DND-41 (cell line): ENCODE measurements at regions not wholly inside any gene's neighbourhood (a gene's known extent, or its start where the extent isn't known, plus 50 kb on each side); places are given as distances from the start of the nearest gene placed in this dataset.

Experiments used
- ATAC-seq: fragments of 200-7000 bp; cut with Tn5 transposase; 3 replicates; pipeline ENCODE4 v1.9.1; 2021; ENCODE audit warnings: low read depth; ENCODE audit not compliant: insufficient read depth
- DNase-seq: peaks from one replicate; pipeline ENCODE4 v3.0.0-alpha.2; 2020
- H2AFZ ChIP-seq: 2 replicates; pipeline ENCODE4 v1.6.0; 2012; ENCODE audit warnings: low read depth, low read length
- H3K27ac ChIP-seq: 2 replicates; pipeline ENCODE4 v1.5.1; 2012; ENCODE audit warnings: low read length, inconsistent platforms
- H3K27me3 ChIP-seq: fragments of 200-600 bp; sonication (generic); 2 replicates; pipeline ENCODE4 v1.6.0; 2012; ENCODE audit warnings: low read length, mild to moderate bottlenecking, inconsistent platforms; ENCODE audit not compliant: insufficient read depth, poor library complexity
- H3K36me3 ChIP-seq: 2 replicates; pipeline ENCODE4 v1.5.1; 2012; ENCODE audit warnings: low read length, inconsistent platforms; ENCODE audit not compliant: insufficient read depth
- H3K4me1 ChIP-seq: 2 replicates; pipeline ENCODE4 v1.5.1; 2012; ENCODE audit warnings: mild to moderate bottlenecking, low read length; ENCODE audit not compliant: insufficient read depth
- H3K4me2 ChIP-seq: 2 replicates; pipeline ENCODE4 v1.6.0; 2012; ENCODE audit warnings: mild to moderate bottlenecking, moderate library complexity, low read length, inconsistent platforms; ENCODE audit not compliant: insufficient read depth
- H3K4me3 ChIP-seq, 2 experiments: fragments of 200-600 bp in 1 of 2; shearing (Covaris generic) in 1 of 2; 2 replicates each; pipeline ENCODE4 v1.5.1; 2012 to 2016; ENCODE audit warnings: inconsistent platforms in 2 of 2, low read length in 2 of 2, mild to moderate bottlenecking in 2 of 2, low read depth in 1 of 2, moderate library complexity in 1 of 2
- H3K79me2 ChIP-seq: 2 replicates; pipeline ENCODE4 v1.6.0; 2012; ENCODE audit warnings: low read length, inconsistent platforms; ENCODE audit not compliant: insufficient read depth
- H3K9ac ChIP-seq: 2 replicates; pipeline ENCODE4 v1.6.0; 2012; ENCODE audit warnings: low read depth, mild to moderate bottlenecking, inconsistent platforms, low read length, moderate library complexity
- H3K9me3 ChIP-seq: 2 replicates; pipeline ENCODE4 v1.5.1; 2012; ENCODE audit warnings: low read length, moderate library complexity, mild to moderate bottlenecking, inconsistent platforms; ENCODE audit not compliant: insufficient read depth, severe bottlenecking
- H4K20me1 ChIP-seq: 2 replicates; pipeline ENCODE4 v1.6.0; 2012; ENCODE audit warnings: low read length; ENCODE audit not compliant: insufficient read depth
- EZH2 ChIP-seq: IDR thresholded peaks from 3 replicates; pipeline ENCODE4 v1.6.1; 2012; ENCODE audit warnings: borderline replicate concordance, low read depth, mild to moderate bottlenecking, moderate library complexity, low read length, inconsistent platforms; ENCODE audit not compliant: severe bottlenecking
- TF ChIP-seq, protein P1 (sequence below): IDR thresholded peaks from 2 replicates; pipeline ENCODE4 v1.5.1; 2012; ENCODE audit warnings: borderline replicate concordance, low read length, moderate library complexity, mild to moderate bottlenecking; ENCODE audit not compliant: poor library complexity, severe bottlenecking; ENCODE audit errors: extremely low read depth

DNA sequence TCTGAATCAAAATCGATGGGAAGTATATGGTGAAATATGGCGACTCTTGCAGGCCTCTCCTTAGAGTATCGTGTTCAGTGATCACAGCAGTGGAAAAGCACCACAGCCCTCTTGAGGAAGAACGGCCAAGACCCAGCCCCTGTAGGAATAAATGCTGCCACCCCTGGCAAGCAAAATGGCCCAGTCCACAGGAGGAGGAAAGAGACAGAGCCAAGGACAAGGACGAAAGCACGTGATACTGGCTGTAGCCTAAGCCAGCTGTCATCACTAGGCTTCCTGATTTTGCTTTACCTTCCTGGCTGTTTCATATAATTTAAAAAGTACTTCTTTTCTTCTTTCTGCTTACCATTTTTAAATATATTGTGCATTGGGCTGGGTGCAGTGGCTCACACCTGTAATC is 395.0 kb upstream of the SHH start:
- H3K4me3 ChIP-seq: no peak overlapping the region
- peaks cover 2% of the 10 kb centered on the region for H3K27me3 ChIP-seq
- no peaks in the 10 kb centered on the region for H3K79me2 ChIP-seq
- no peak overlapping the region for H3K4me2 ChIP-seq
- no peaks in the 10 kb centered on the region for H3K9me3 ChIP-seq
- no peak overlapping the region for H3K9ac ChIP-seq
- no peaks in the 10 kb centered on the region for H3K4me1 ChIP-seq
- no peaks in the 10 kb centered on the region for H4K20me1 ChIP-seq
- H3K36me3 ChIP-seq: no peaks in the 10 kb centered on the region
- no peak for ATAC-seq
- no peak for DNase-seq
- TF ChIP-seq EZH2: no peak
- TF ChIP-seq, protein P1, sequence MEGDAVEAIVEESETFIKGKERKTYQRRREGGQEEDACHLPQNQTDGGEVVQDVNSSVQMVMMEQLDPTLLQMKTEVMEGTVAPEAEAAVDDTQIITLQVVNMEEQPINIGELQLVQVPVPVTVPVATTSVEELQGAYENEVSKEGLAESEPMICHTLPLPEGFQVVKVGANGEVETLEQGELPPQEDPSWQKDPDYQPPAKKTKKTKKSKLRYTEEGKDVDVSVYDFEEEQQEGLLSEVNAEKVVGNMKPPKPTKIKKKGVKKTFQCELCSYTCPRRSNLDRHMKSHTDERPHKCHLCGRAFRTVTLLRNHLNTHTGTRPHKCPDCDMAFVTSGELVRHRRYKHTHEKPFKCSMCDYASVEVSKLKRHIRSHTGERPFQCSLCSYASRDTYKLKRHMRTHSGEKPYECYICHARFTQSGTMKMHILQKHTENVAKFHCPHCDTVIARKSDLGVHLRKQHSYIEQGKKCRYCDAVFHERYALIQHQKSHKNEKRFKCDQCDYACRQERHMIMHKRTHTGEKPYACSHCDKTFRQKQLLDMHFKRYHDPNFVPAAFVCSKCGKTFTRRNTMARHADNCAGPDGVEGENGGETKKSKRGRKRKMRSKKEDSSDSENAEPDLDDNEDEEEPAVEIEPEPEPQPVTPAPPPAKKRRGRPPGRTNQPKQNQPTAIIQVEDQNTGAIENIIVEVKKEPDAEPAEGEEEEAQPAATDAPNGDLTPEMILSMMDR: no peak
- no peak overlapping the region for H2AFZ ChIP-seq
- H3K27ac ChIP-seq: no peak overlapping the region

DNA sequence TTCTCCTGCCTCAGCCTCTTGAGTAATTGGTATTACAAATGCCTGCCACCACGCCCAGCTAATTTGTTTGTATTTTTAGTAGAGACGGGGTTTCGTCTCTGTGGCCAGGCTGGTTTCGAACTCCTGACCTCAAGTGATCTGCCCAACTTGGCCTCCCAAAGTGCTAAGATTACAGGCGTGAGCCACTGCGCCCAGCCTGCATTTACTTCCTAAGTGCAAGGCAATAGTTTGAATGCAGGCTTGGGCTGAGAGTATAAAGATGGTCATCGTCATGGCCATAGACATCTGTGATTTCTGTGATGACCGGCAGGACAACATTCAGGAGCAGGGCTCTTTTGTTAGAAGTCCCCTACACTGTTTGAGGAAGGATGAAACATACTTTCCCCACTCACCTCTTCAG is 393.9 kb upstream of the SHH start:
- TF ChIP-seq EZH2: no peak
- TF ChIP-seq, protein P1: no peak
- no peak overlapping the region for H3K4me2 ChIP-seq
- no peak overlapping the region for H3K27ac ChIP-seq
- no peak overlapping the region for H3K9ac ChIP-seq
- no peak overlapping the region for H3K4me3 ChIP-seq
- H4K20me1 ChIP-seq: no peaks in the 10 kb centered on the region
- H2AFZ ChIP-seq: no peak overlapping the region
- no peaks in the 10 kb centered on the region for H3K4me1 ChIP-seq
- peaks cover 2% of the 10 kb centered on the region for H3K27me3 ChIP-seq
- DNase-seq (no peak), ATAC-seq (no peak)
- no peaks in the 10 kb centered on the region for H3K9me3 ChIP-seq
- no peaks in the 10 kb centered on the region for H3K36me3 ChIP-seq
- no peaks in the 10 kb centered on the region for H3K79me2 ChIP-seq

DNA sequence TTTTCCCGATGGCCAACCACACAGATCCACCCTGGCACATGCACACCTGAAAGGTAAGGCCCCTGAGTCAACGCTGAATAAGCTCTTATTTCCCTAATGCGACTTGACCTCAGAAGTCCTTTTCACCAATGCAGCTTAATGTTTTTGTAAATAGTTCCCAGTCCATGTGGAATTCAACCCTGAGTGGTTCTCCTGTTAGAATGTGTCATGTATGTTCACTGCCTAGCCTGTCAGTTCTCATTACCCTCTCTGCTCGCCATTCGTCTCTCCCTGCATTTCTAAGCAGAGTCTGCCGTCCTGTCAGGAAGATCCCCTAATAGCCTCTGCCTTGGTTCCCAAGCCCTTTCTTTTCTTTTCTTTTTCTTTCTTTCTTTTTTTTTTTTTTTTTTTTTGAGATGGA is 392.6 kb upstream of the SHH start:
- no peaks in the 10 kb centered on the region for H3K36me3 ChIP-seq
- no peak overlapping the region for H3K4me2 ChIP-seq
- H3K9ac ChIP-seq: no peak overlapping the region
- H3K9me3 ChIP-seq: no peaks in the 10 kb centered on the region
- TF ChIP-seq, protein P1: no peak
- no peak for TF ChIP-seq EZH2
- H2AFZ ChIP-seq: no peak overlapping the region
- no peak overlapping the region for H3K27ac ChIP-seq
- H3K27me3 ChIP-seq: peaks cover 2% of the 10 kb centered on the region
- H3K79me2 ChIP-seq: no peaks in the 10 kb centered on the region
- no peaks in the 10 kb centered on the region for H3K4me1 ChIP-seq
- DNase-seq: no peak
- no peaks in the 10 kb centered on the region for H4K20me1 ChIP-seq
- H3K4me3 ChIP-seq: no peak overlapping the region
- no peak for ATAC-seq

DNA sequence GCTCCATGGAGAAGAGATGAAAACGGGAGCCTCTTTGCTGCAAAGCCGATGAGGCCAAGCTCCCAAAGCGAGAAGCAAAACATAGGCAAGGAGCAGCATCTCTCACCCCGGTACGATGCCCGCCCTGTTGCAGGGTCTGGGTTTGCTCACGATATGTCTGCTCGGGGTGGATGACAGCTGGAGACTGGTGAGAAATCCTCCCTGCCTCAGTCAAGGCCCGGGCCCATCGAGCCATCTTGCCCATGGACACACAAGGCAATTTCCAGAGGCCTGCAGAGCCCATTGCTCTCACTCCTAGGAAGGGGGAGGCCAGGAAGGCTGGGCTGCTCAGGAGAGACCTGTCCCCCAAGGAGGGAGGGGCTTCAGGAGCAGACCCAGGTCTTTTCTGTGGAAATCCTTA is 391.7 kb upstream of the SHH start:
- Histone ChIP-seq H3K27me3 (peaks cover 4% of the 10 kb centered on the region), H3K4me3 (no peak overlapping the region), H2AFZ (no peak overlapping the region), H3K36me3 (no peaks in the 10 kb centered on the region), H3K9ac (no peak overlapping the region), H3K4me1 (no peaks in the 10 kb centered on the region), H3K79me2 (no peaks in the 10 kb centered on the region), H3K9me3 (no peaks in the 10 kb centered on the region), H3K27ac (no peak overlapping the region), H3K4me2 (no peak overlapping the region), H4K20me1 (no peaks in the 10 kb centered on the region)
- TF ChIP-seq, protein P1: no peak
- no peak for TF ChIP-seq EZH2
- no peak for ATAC-seq
- DNase-seq: no peak
